ENCODE measurements at regions not wholly inside any gene's neighbourhood (a gene's known extent, or its start where the extent isn't known, plus 50 kb on each side); places are given as distances from the start of the nearest gene placed in this dataset.

GRCh38 chr17:79395066-79395465, 215.8 kb downstream of the RBFOX3 start:
- TF ChIP-seq CTCF (IDR thresholded peaks at IDR 0.05) (no peak), POLR2A (IDR thresholded peaks at IDR 0.05) (no peak)
